HG03558 (cell line): ENCODE measurements at regions not wholly inside any gene's neighbourhood (a gene's known extent, or its start where the extent isn't known, plus 50 kb on each side); places are given as distances from the start of the nearest gene placed in this dataset.

Source experiments
- ATAC-seq: cut with Tn5 transposase; IDR thresholded peaks from one replicate; pipeline ENCODE4 v1.9.1; 2021; ENCODE audit warnings: moderate number of reproducible peaks; ENCODE audit not compliant: unreplicated experiment; ENCODE audit errors: extremely low read depth

- no peak for ATAC-seq
Measured at GRCh38 chr5:92778261-92778660, 802.8 kb downstream of the NR2F1-AS1 start.

GRCh38 chr5:92777421-92777820, 803.6 kb downstream of the NR2F1-AS1 start:
- no peak for ATAC-seq

DNA sequence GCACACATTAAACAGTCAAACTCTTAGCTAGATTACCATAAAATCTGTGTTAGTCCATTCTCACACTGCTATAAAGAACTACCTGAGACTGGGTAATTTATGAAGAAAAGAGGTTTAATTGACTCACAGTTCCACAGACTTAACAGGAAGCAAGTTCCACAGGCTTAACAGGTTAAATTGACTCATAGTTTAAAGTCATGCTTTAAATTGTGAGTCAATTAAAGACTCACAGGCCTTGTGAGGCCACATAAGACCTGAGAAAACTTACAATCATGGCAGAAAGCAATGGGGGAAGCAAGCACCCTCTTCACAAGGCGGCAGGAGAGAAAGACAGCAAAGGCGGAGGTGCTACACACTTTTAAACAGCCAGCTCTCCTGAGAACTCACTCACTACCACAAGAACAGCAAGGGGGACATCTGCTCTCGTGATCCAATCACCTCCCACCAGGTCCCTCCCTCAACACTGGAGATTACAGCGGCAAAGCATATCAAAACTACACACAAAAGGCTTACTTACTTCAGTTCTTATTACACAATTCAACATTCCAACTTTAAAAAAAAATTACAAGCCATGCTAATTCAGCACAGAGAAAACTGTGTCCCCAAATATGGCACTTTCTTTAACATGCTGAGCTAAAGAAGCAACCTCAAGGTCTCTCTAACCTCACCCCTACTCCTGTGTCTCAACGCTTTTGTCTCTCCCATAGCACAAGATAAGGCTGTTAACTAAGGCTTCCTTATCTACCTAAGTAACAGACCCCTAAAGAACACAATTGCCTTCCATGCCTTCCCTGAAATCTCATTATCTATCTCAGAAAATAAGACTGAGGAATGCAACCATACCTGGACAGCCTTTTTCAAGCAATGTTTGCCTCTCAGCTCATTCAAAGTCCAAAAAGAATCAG, 805.1 kb downstream of the NR2F1-AS1 start:
- ATAC-seq = no peak

DNA sequence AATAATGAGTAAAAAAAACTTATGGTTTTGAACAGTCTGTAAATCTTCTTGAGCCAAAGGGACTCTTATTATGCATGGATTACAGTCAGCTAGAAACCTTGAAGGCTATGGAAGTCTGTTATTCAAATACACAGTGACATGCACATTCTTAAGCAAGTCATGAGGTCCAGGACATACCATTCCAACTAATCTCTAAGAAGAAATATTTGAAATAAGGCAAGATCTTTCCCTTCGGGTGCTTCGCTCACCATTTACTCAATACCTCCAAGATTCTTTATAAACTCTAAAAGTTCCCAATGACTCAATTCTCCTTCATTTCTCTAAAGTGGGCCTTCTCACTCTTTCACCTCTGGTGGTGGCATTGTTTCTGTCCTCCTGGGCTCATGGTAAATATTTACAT, 811.0 kb downstream of the NR2F1-AS1 start:
- no peak for ATAC-seq

DNA sequence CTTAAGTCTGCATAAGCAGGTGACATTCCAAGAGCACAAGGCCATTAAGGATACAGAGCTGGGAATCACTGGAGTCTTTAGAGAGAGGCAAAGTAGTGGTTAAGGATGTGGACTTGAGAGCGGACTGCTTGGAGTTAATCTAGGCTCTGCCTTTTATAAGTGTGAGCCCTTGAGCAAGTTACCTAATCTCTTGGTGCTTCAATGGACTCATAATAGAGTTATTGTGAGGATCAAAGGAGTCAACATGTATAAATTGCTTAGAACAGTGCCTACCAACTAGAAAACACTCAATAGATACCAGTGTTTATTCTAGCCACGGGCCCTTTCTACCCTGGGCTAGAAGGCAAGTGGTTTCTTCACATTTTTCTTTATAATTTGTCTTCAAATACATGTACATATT, 819.4 kb downstream of the NR2F1-AS1 start:
- ATAC-seq = no peak

DNA sequence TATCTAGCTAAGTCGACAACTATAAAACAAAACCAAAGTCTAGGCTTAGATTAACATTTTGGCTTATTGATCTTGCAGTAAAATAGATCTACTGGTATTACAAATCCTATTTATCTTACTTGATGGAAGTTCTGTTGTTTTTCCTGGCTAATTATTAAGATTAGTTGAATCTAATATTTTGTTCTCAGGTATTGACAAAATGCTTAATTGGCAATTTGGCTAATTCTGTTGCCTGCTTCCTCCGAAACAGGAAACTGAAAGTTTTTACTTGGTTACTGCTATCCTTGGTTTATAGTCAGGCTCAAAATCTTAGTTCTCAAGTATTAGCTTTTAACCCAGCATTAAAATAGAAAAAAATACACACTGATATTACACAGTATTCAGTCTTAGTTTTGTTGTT, 820.5 kb downstream of the NR2F1-AS1 start:
- ATAC-seq = no peak

GRCh38 chr5:92758552-92758951, 822.5 kb downstream of the NR2F1-AS1 start:
- no peak for ATAC-seq

- no peak for ATAC-seq
Measured at GRCh38 chr5:92749943-92750342, 831.1 kb downstream of the NR2F1-AS1 start.

GRCh38 chr5:92748072-92748676, 832.8 kb downstream of the NR2F1-AS1 start:
- ATAC-seq = no peak

GRCh38 chr5:92741906-92742305, 839.1 kb downstream of the NR2F1-AS1 start:
- no peak for ATAC-seq

DNA sequence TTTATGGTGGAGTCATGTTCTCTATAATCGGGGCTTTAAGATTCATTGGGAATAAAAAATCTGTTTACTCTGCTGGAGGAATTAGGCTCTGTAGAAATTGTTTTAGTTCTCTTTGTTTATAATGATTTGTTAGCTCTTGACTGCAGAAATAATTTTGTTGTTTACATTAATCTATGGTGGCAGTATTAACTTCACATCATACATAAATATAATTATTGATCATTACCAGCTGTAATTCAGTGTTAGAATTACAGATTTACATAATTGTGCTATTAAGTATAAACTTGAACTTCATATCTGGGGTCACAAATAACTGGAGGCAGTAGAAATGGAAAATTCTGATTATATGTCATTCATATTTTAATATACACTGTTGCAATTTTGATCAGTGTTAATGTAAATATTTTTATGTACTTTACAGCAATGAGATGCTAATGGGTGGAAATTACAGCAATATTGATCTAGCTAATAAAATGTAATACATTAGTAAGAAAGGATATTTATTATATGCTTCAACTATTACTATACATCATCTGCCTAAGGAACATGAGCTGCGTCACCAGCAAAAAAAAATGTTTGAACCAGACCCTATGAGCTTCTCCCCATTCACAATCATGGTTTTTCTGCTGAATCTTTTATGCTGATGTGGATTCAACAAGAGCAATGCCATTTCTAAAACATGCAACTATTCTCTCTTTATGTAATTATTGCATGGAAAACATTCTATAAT, 846.6 kb downstream of the NR2F1-AS1 start:
- no peak for ATAC-seq

DNA sequence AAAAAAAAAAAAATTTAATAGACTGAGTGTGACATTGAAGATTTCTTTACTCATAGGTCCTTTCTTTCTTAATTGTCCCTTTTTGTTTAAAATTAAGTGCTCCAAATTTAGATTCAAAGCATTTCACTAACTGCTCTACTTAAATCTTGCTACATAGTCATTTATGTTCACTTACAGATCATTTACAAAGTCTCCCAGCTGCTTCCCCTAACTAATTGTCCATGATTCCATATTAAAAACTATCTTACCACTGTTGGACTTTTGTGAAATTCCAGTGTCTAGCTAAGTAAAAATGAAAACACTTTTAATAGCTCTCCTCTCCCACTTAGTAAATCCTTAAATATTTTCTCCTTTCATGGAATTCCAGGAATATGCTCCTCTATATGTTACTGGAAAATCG, 850.5 kb downstream of the NR2F1-AS1 start:
- ATAC-seq = no peak

DNA sequence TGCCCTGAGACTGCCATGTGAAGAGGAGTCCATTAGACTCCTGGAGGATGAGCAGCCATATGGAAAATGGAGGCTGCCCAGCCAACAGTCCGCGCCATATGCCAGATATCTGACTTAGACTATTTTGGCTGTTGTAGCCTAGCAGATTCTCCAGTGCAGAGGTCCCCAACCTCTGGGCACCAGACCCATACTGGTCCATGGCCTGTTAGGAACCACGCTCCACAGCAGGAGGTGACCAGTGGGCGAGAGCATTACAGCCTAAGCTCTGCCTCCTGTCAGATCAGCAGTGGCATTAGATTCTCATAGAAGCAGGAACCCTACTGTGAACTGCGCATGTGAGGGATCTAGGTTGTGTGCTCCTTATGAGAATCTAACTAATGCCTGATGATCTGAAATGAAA, 851.9 kb downstream of the NR2F1-AS1 start:
- ATAC-seq = no peak

- ATAC-seq = no peak
Measured at GRCh38 chr5:92715946-92716520, 865.0 kb downstream of the NR2F1-AS1 start.

DNA sequence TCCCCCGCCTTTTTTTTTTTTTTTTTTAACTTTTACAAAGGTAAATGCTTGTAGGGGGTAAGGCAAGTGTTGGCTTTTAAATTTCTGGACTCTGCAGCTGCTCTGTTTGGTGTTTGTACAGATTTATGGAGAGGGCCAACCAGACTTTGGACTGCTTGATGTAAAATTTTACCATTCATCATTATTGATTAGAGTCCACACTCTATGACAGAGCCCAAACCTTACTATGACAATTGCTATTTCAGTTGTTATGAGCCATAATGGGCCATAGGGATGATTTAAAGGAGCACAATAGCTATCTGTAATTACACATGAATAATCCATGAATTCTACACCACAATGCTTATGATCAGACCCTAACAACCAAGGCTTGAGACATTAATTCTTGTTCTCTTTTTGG, 867.2 kb downstream of the NR2F1-AS1 start:
- ATAC-seq = no peak

DNA sequence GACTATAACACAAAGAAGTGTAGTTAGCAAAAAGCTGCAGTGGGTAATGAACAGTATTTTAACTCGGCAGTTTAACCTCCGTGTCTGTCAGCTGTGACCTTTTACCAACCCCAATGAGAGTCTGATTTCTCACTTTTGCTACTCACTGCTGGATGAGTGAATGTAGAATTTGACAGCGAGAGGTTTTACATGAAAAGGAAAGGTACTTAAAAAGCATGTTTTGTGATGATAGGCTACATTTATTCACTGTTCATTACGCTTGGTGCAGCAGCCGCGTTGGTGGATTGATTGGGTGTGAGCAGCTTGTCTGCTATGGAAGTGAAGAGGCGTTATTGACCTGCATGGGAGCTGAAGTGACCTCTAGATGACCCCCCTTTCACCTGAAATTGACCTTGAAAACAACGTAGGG, 867.7 kb downstream of the NR2F1-AS1 start:
- ATAC-seq = no peak

- ATAC-seq = no peak
Measured at GRCh38 chr5:92711956-92712355, 869.1 kb downstream of the NR2F1-AS1 start.

DNA sequence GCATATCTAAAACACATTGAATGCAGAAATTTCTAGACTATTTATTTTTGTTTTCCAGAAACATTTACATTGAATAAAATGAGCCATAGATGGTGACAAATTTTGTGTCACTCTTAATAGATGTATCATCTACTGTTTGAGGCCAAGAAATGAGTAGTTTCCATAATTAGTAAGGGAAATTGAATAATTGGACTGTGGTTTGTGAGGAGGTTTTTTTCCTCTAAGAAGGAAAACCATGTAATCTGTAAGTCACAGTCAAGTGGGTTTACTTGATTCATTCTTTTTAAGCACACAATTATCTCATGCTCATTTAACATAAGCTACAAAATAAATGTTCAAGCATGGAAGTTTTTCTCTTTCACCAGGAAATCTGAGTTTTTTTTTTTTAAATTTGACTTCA, 876.4 kb downstream of the NR2F1-AS1 start:
- ATAC-seq = no peak

DNA sequence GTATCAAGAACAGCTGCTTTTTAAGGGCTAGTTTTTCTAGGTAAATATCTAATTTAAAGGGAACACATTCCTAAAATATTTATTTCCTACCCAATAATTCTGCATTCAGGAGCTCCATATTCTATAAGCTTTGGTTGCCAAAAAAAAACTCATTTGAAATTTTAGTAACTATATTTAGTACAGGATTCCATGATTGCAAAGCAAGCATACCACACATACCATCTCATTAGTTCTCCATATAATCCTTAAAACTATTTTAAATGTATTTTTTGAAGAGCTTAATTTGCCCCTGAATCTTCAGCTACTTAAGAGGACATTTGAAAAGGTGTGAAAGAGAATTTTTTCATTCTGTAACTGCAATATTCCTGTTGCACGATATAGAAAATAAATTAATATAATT, 877.0 kb downstream of the NR2F1-AS1 start:
- ATAC-seq = no peak

GRCh38 chr5:92695123-92696003, 885.7 kb downstream of the NR2F1-AS1 start:
- ATAC-seq = no peak
